H9 (cell line): ENCODE measurements at regions not wholly inside any gene's neighbourhood (a gene's known extent, or its start where the extent isn't known, plus 50 kb on each side); places are given as distances from the start of the nearest gene placed in this dataset.

Experiments used
- DNase-seq: peaks from one replicate; pipeline ENCODE4 v3.0.0-alpha.2; 2017
- H2AFZ ChIP-seq: one replicate; pipeline ENCODE4 v1.6.1; 2013; ENCODE audit warnings: mild to moderate bottlenecking, low read length, control low read depth, moderate library complexity
- H2AK5ac ChIP-seq: 2 replicates; pipeline ENCODE4 v1.6.1; 2013; ENCODE audit warnings: low read length, control low read depth, mixed read lengths; ENCODE audit not compliant: insufficient read length
- H2BK120ac ChIP-seq: one replicate; pipeline ENCODE4 v1.6.1; 2013; ENCODE audit warnings: low read depth, mild to moderate bottlenecking, low read length, control low read depth, inconsistent platforms; ENCODE audit not compliant: poor library complexity, severe bottlenecking
- H2BK12ac ChIP-seq: 2 replicates; pipeline ENCODE4 v1.6.1; 2013; ENCODE audit warnings: low read length, control low read depth, mixed read lengths, low read depth; ENCODE audit not compliant: insufficient read length
- H2BK15ac ChIP-seq: 2 replicates; pipeline ENCODE4 v1.6.1; 2013; ENCODE audit warnings: low read depth, low read length, control low read depth
- H2BK20ac ChIP-seq: one replicate; pipeline ENCODE4 v1.6.1; 2013; ENCODE audit warnings: low read depth, mild to moderate bottlenecking, low read length, control low read depth, inconsistent platforms; ENCODE audit not compliant: poor library complexity, severe bottlenecking
- H2BK5ac ChIP-seq: 2 replicates; pipeline ENCODE4 v1.6.1; 2013; ENCODE audit warnings: low read length, control low read depth, mixed read lengths; ENCODE audit not compliant: insufficient read length
- H3K14ac ChIP-seq: 2 replicates; pipeline ENCODE4 v1.6.1; 2013; ENCODE audit warnings: low read length, control low read depth; ENCODE audit not compliant: insufficient read depth
- H3K18ac ChIP-seq: 2 replicates; pipeline ENCODE4 v1.6.1; 2013; ENCODE audit warnings: low read depth, mild to moderate bottlenecking, mixed read lengths, low read length, control low read depth; ENCODE audit not compliant: insufficient read length
- H3K23ac ChIP-seq: 2 replicates; pipeline ENCODE4 v1.6.1; 2013; ENCODE audit warnings: low read length, control low read depth, mixed read lengths, low read depth; ENCODE audit not compliant: insufficient read length
- H3K23me2 ChIP-seq: 2 replicates; pipeline ENCODE4 v1.6.1; 2013; ENCODE audit warnings: low read depth, mild to moderate bottlenecking, mixed read lengths, low read length, control low read depth; ENCODE audit not compliant: insufficient read length, poor library complexity, severe bottlenecking
- H3K27ac ChIP-seq: 2 replicates; pipeline ENCODE4 v1.5.1; 2013; ENCODE audit warnings: low read length, control low read depth, mixed read lengths, low read depth; ENCODE audit not compliant: insufficient read length
- H3K27me3 ChIP-seq: 2 replicates; pipeline ENCODE4 v1.6.1; 2013; ENCODE audit warnings: low read length, control low read depth, inconsistent platforms; ENCODE audit not compliant: insufficient read depth
- H3K4ac ChIP-seq: 2 replicates; pipeline ENCODE4 v1.6.1; 2013; ENCODE audit warnings: low read depth, mild to moderate bottlenecking, control low read depth, inconsistent platforms, low read length, moderate library complexity
- H3K4me1 ChIP-seq: 2 replicates; pipeline ENCODE4 v1.6.1; 2013; ENCODE audit warnings: low read length, control low read depth, inconsistent platforms; ENCODE audit not compliant: insufficient read depth
- H3K4me2 ChIP-seq: 2 replicates; pipeline ENCODE4 v1.6.1; 2013; ENCODE audit warnings: low read length, control low read depth, mixed read lengths; ENCODE audit not compliant: insufficient read length, insufficient read depth
- H3K56ac ChIP-seq: 2 replicates; pipeline ENCODE4 v1.6.1; 2013; ENCODE audit warnings: low read depth, mild to moderate bottlenecking, mixed read lengths, low read length, control low read depth; ENCODE audit not compliant: insufficient read length
- H3K79me1 ChIP-seq: 2 replicates; pipeline ENCODE4 v1.6.1; 2013; ENCODE audit warnings: low read depth, mild to moderate bottlenecking, moderate library complexity, low read length, control low read depth, inconsistent platforms; ENCODE audit not compliant: insufficient read depth, poor library complexity, severe bottlenecking
- H3K79me2 ChIP-seq: 2 replicates; pipeline ENCODE4 v1.6.1; 2013; ENCODE audit warnings: low read length, control low read depth, inconsistent platforms; ENCODE audit not compliant: insufficient read depth
- H3K9ac ChIP-seq: 2 replicates; pipeline ENCODE4 v1.6.1; 2013; ENCODE audit warnings: low read length, control low read depth, mixed read lengths; ENCODE audit not compliant: insufficient read length; ENCODE audit errors: extremely low read depth
- H3K9me3 ChIP-seq: one replicate; pipeline ENCODE4 v1.6.1; 2013; ENCODE audit warnings: low read depth, low read length, inconsistent platforms; ENCODE audit not compliant: control insufficient read depth
- H3T11ph ChIP-seq: one replicate; pipeline ENCODE4 v1.6.1; 2013; ENCODE audit warnings: mild to moderate bottlenecking, low read length, control low read depth, inconsistent platforms
- H4K20me1 ChIP-seq: one replicate; pipeline ENCODE4 v1.6.1; 2013; ENCODE audit not compliant: control insufficient read depth, insufficient read length, insufficient read depth
- H4K5ac ChIP-seq: 2 replicates; pipeline ENCODE4 v1.6.1; 2013; ENCODE audit warnings: low read depth, mild to moderate bottlenecking, mixed read lengths, low read length, control low read depth; ENCODE audit not compliant: insufficient read length
- H4K8ac ChIP-seq: replicated peaks from 2 replicates; pipeline ENCODE4 v1.6.1; 2013; ENCODE audit warnings: low read length, control low read depth, mixed read lengths, low read depth; ENCODE audit not compliant: insufficient read length
- H4K91ac ChIP-seq: 2 replicates; pipeline ENCODE4 v1.6.1; 2013; ENCODE audit warnings: low read depth, mild to moderate bottlenecking, moderate library complexity, mixed read lengths, low read length, control low read depth; ENCODE audit not compliant: insufficient read length
- H3K27ac Mint-ChIP-seq, 3 experiments: 2 replicates in 2 of 3; 3 replicates in 1 of 3; pipeline ENCODE4 v1.8.0; 2020 to 2021; ENCODE audit warnings: mixed read lengths in 3 of 3, mild to moderate bottlenecking in 1 of 3, moderate library complexity in 1 of 3
- H3K27me3 Mint-ChIP-seq: 2 replicates; pipeline ENCODE4 v1.8.0; 2021; ENCODE audit warnings: low read depth, mild to moderate bottlenecking, moderate library complexity, mixed read lengths
- H3K36me3 Mint-ChIP-seq, 3 experiments: 2 replicates in 2 of 3; 3 replicates in 1 of 3; pipeline ENCODE4 v1.8.0; 2020 to 2021; ENCODE audit warnings: low read depth in 3 of 3, mixed read lengths in 3 of 3; ENCODE audit not compliant: insufficient read depth in 1 of 3
- H3K4me1 Mint-ChIP-seq, 2 experiments: 2 replicates each; pipeline ENCODE4 v1.8.0; 2020; ENCODE audit warnings: mixed read lengths in 2 of 2
- H3K4me3 Mint-ChIP-seq, 2 experiments: 2 replicates in 1 of 2; 3 replicates in 1 of 2; pipeline ENCODE4 v1.8.0; 2020 to 2021; ENCODE audit warnings: mild to moderate bottlenecking in 2 of 2, mixed read lengths in 2 of 2, moderate library complexity in 1 of 2
- H3K9me3 Mint-ChIP-seq, 2 experiments: 2 replicates in 1 of 2; 3 replicates in 1 of 2; pipeline ENCODE4 v1.8.0; 2020; ENCODE audit warnings: mild to moderate bottlenecking in 2 of 2, mixed read lengths in 2 of 2, moderate library complexity in 1 of 2
- WGBS: extraction: QIAGEN DNeasy Blood & Tissue Kit; methylation state at CpG from one replicate; pipeline ENCODE4 v1.1.7; 2013; ENCODE audit warnings: missing lambda C conversion rate, low lambda C conversion rate, mixed read lengths; ENCODE audit not compliant: insufficient read length; ENCODE audit errors: extremely low coverage; 5-methylcytosine and 5-hydroxymethylcytosine counted together
- TF ChIP-seq, protein P1 (sequence below): fragments of 200-600 bp; sonication (generic); conservative IDR thresholded peaks from 3 replicates; pipeline ENCODE4 v1.8.0; 2021; ENCODE audit warnings: antibody characterized with exemption, mild to moderate bottlenecking

DNA sequence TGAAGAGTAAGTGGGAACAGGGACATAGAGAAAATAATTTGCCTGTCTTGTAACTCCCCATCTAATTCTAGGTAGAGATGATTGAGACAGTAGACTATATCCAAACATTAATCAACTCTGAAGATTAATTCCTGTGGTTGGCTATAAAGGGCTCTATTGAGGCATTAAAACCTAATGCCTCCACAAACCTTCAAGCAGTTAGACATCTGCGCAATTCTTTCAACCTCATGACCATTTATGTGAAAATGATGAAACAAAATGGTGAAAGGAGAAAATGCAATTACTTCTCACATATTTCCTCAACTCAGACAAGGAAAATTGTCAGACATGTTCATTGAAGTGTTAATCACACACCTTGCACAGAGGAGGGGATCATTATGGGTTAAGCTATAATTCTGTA lies 164.5 kb upstream of the MYT1L start:
- Histone ChIP-seq H3K4ac (no peak overlapping the region), H3K27me3 (no peaks in the 10 kb centered on the region), H3K23ac (no peak overlapping the region), H3K14ac (no peak overlapping the region), H2BK15ac (no peak overlapping the region), H2BK5ac (no peak overlapping the region), H2BK120ac (no peak overlapping the region), H3K9me3 (no peaks in the 10 kb centered on the region), H2AFZ (no peak overlapping the region), H3K79me1 (no peaks in the 10 kb centered on the region), H2BK12ac (no peak overlapping the region), H3K27ac (no peak overlapping the region), H3K18ac (no peak overlapping the region), H3K9ac (no peak overlapping the region), H4K8ac (no peak overlapping the region), H4K5ac (no peak overlapping the region), H2BK20ac (no peak overlapping the region), H3K23me2 (no peaks in the 10 kb centered on the region), H2AK5ac (no peak overlapping the region), H3K56ac (no peak overlapping the region), H4K91ac (no peak overlapping the region), H3K79me2 (no peaks in the 10 kb centered on the region), H4K20me1 (no peaks in the 10 kb centered on the region), H3T11ph (no peak overlapping the region), H3K4me1 (no peaks in the 10 kb centered on the region), H3K4me2 (no peak overlapping the region)
- TF ChIP-seq, protein P1, sequence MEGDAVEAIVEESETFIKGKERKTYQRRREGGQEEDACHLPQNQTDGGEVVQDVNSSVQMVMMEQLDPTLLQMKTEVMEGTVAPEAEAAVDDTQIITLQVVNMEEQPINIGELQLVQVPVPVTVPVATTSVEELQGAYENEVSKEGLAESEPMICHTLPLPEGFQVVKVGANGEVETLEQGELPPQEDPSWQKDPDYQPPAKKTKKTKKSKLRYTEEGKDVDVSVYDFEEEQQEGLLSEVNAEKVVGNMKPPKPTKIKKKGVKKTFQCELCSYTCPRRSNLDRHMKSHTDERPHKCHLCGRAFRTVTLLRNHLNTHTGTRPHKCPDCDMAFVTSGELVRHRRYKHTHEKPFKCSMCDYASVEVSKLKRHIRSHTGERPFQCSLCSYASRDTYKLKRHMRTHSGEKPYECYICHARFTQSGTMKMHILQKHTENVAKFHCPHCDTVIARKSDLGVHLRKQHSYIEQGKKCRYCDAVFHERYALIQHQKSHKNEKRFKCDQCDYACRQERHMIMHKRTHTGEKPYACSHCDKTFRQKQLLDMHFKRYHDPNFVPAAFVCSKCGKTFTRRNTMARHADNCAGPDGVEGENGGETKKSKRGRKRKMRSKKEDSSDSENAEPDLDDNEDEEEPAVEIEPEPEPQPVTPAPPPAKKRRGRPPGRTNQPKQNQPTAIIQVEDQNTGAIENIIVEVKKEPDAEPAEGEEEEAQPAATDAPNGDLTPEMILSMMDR, result no peak
- peaks cover 1% of the 10 kb centered on the region; the same call in 1 of the 2 replicates for H3K27me3 Mint-ChIP-seq
- no peaks in the 10 kb centered on the region for H3K4me1 Mint-ChIP-seq
- no CpG with 5 or more reads among the region's 1 CpG for WGBS
- H3K27ac Mint-ChIP-seq, result no peak overlapping the region
- peaks cover 0 to 3% (median 0%) of the 10 kb centered on the region in 3 experiments; a peak in 1 of 7 replicates for H3K36me3 Mint-ChIP-seq
- no peak for DNase-seq
- H3K9me3 Mint-ChIP-seq, result peaks cover 0 to 4% of the 10 kb centered on the region in 2 experiments; a peak in 2 of 5 replicates
- H3K4me3 Mint-ChIP-seq, result no peak overlapping the region
